GM12864 (cell line): ENCODE measurements at regions not wholly inside any gene's neighbourhood (a gene's known extent, or its start where the extent isn't known, plus 50 kb on each side); places are given as distances from the start of the nearest gene placed in this dataset.

ENCODE experiments used
- DNase-seq: peaks from one replicate; pipeline ENCODE4 v3.0.0-alpha.2; 2011; ENCODE audit warnings: low read depth
- H3K4me3 ChIP-seq: 2 replicates; pipeline ENCODE4 v1.5.1; 2011; ENCODE audit warnings: mild to moderate bottlenecking, low read depth, low read length, control low read depth
- TF ChIP-seq, protein P1 (sequence below): IDR thresholded peaks from 2 replicates; pipeline ENCODE4 v1.5.1; 2011; ENCODE audit warnings: low read depth, mild to moderate bottlenecking, moderate library complexity, low read length, control low read depth, inconsistent platforms; ENCODE audit errors: missing control alignments

- no peak for DNase-seq
- TF ChIP-seq, protein P1, sequence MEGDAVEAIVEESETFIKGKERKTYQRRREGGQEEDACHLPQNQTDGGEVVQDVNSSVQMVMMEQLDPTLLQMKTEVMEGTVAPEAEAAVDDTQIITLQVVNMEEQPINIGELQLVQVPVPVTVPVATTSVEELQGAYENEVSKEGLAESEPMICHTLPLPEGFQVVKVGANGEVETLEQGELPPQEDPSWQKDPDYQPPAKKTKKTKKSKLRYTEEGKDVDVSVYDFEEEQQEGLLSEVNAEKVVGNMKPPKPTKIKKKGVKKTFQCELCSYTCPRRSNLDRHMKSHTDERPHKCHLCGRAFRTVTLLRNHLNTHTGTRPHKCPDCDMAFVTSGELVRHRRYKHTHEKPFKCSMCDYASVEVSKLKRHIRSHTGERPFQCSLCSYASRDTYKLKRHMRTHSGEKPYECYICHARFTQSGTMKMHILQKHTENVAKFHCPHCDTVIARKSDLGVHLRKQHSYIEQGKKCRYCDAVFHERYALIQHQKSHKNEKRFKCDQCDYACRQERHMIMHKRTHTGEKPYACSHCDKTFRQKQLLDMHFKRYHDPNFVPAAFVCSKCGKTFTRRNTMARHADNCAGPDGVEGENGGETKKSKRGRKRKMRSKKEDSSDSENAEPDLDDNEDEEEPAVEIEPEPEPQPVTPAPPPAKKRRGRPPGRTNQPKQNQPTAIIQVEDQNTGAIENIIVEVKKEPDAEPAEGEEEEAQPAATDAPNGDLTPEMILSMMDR = no peak
These were observed 132.0 kb downstream of the RBFOX3 start for GRCh38 chr17:79478841-79479240.

GRCh38 chr17:79478051-79478461 is 132.8 kb downstream of the RBFOX3 start:
- TF ChIP-seq, protein P1 = no peak
- no peak overlapping the region for H3K4me3 ChIP-seq
- DNase-seq = no peak

More at GRCh38 chr17:79478841-79479240, 132.0 kb downstream of the RBFOX3 start:
- H3K4me3 ChIP-seq = no peak overlapping the region

DNA sequence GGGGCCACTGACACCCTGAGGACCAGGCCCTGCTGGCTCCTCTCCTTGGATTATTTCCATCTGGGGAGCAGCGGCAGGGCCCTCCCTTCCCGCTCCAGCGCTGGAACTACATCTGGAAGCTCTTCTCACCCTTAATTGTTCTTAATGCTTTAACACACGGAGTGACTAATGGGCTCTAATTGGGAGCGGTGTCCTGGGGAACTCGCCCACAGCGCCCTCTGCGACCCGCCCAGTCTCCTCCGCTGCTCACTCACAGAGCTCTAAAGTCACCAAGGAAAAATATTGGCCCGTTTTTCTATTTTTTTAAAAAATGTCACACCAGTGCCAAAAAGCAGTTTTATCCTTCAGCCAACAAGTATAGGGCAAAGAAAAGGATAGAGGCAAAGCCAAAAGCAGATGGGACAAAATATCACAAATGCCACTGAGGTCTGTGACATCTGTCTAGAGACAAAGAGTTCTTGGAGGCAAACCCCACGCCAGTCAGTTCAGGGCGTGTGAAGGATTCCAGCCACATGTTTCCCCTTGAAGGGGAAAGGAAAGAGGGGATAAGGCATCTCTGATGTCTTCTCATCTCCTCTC is 134.7 kb downstream of the RBFOX3 start:
- no peak for DNase-seq
- TF ChIP-seq, protein P1 = no peak
- H3K4me3 ChIP-seq = no peak overlapping the region

DNA sequence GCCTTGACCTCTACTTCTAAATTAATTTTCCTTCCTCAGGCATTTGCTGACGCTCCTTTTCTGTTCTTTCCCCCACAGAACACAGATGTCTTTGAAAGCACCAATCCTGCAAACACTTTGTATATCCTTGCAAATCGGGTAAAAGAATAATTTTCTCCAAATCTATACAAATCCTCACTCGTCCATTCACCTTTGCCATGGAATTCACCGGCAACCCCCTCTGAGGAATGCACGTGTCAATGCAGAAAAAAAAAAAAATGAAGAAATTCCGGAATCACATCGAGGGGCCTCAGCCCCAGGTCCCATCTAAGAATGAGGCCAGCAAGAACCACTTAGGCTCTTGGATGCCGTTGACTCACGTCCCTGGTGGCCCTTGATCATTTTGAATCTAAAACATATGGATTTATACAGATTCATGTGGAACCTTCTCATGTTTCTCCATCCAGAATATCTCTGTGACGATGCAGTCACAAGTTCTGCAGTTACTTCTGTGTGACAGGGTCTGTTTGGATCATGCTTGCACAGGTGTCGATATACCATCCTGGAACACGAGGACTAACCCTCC is 136.9 kb downstream of the RBFOX3 start:
- no peak for DNase-seq
- TF ChIP-seq, protein P1 = no peak
- H3K4me3 ChIP-seq = no peak overlapping the region

DNA sequence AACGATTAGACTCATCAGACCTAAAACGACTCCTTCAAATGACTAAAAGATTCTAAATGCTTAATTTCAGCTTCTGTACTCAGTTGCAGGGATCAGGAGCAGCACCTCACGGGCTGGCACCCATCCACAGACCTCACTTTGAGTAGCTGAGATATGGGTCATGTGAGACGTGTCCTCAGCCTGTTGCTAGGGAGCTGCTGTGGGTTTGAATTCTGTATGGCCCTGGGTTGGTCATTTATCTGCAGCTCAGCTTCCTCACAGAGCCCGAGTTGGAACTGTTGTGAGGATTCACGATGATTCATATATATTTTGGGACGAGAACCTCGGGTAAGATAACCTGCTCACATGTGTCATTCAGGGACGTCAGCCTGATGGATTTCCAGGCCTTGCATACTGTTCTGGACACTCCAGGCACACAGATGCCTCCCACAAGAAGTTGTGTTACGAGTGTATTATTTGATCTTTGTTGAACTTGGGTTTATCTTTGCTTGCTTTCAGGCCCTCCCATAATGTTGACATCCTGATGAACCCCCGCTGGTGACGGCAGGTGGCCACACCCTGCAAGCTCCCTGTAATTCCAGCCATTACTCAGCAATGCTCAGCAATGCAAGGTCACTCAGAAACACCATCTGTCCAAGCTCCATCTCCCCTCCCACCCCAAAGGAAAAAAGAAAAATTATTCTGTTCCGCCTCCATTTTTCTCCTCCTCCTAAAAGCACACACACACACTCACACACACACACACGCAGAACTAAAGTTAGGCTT is 137.6 kb downstream of the RBFOX3 start:
- TF ChIP-seq, protein P1 = no peak
- H3K4me3 ChIP-seq = no peak overlapping the region
- no peak for DNase-seq

- DNase-seq = no peak
- TF ChIP-seq, protein P1 = no peak
- no peak overlapping the region for H3K4me3 ChIP-seq
These were observed 140.1 kb downstream of the RBFOX3 start for GRCh38 chr17:79470754-79471153.
